ENCODE measurements at regions not wholly inside any gene's neighbourhood (a gene's known extent, or its start where the extent isn't known, plus 50 kb on each side); places are given as distances from the start of the nearest gene placed in this dataset.
A peak's percentile ranks its signal among the peaks of the same experiment; 100 is the strongest.

DNA sequence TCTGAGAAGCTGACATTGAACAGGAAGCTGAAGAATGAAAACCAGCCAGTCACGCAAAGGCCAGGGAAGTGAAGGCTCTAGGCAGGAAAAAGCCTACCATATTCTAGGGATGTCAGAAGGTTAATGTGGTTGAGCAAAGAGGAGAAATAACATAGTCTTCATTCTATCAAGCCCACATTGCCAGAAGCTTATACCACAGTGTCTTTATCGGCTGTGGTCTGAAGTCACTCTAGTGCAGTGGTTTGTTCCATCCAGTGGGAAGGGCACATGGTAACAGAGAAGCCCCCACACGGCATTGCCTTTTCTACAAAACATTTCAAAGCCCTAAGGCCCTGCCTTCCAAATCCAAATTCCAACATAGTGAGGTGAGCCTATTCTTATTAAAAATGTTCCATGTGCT lies 311.3 kb downstream of the TNS1 start:
- intact Hi-C loops (cut with DNase I; ENCODE audit: low total_unique reads): no loop called here
- Histone ChIP-seq H3K27ac (peak overlapping the region in 4 of 5 donors; percentile 38 to 66 (median 54)), H3K27me3 (no peaks in the 10 kb centered on the region), H3K36me3 (no peaks in the 10 kb centered on the region), H3K4me1 (peaks cover 0 to 36% (median 10%) of the 10 kb centered on the region in 4 donors), H3K4me3 (no peak overlapping the region), H3K9me3 (no peaks in the 10 kb centered on the region)
- WGBS, 5 donors: 88 to 96% (median 94%) methylated on average over 3 of the region's 3 CpGs
- DNase-seq: no peak
- TF ChIP-seq POLR2AphosphoS5 (IDR thresholded peaks at IDR 0.05) (no peak), EP300 (IDR thresholded peaks at IDR 0.05) (no peak), POLR2A (IDR thresholded peaks at IDR 0.05) (no peak)
- TF ChIP-seq, protein P1, sequence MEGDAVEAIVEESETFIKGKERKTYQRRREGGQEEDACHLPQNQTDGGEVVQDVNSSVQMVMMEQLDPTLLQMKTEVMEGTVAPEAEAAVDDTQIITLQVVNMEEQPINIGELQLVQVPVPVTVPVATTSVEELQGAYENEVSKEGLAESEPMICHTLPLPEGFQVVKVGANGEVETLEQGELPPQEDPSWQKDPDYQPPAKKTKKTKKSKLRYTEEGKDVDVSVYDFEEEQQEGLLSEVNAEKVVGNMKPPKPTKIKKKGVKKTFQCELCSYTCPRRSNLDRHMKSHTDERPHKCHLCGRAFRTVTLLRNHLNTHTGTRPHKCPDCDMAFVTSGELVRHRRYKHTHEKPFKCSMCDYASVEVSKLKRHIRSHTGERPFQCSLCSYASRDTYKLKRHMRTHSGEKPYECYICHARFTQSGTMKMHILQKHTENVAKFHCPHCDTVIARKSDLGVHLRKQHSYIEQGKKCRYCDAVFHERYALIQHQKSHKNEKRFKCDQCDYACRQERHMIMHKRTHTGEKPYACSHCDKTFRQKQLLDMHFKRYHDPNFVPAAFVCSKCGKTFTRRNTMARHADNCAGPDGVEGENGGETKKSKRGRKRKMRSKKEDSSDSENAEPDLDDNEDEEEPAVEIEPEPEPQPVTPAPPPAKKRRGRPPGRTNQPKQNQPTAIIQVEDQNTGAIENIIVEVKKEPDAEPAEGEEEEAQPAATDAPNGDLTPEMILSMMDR (IDR thresholded peaks at IDR 0.05): no peak

DNA sequence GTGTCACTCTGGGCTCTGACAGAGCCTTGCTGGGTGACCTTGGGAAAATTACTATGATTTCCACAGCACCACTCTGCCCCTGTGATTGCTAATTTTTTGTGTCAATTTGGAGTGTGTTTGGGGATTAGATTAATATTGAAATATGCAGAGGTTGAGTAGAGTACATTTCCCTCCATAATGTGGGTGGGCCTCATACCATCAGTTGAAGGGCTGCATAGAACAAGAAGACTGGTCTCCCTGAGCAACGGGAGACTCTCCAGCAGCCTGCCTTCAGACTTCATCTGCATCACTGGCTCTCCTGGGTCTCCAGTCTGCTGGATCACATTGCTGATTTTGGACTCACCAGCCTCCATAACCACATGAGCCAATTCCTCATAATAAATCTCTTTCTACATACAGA lies 313.7 kb downstream of the TNS1 start:
- Histone ChIP-seq H3K4me3 (no peak overlapping the region), H3K36me3 (no peaks in the 10 kb centered on the region), H3K4me1 (peaks cover 0 to 49% (median 14%) of the 10 kb centered on the region in 4 donors), H3K27me3 (no peaks in the 10 kb centered on the region), H3K27ac (peak overlapping the region in 4 of 5 donors; percentile 67 to 81 (median 72)), H3K9me3 (no peaks in the 10 kb centered on the region)
- TF ChIP-seq POLR2A (IDR thresholded peaks at IDR 0.05) (no peak), EP300 (IDR thresholded peaks at IDR 0.05) (no peak), POLR2AphosphoS5 (IDR thresholded peaks at IDR 0.05) (no peak)
- TF ChIP-seq, protein P1 (IDR thresholded peaks at IDR 0.05): no peak
- 75 to 92% (median 90%) methylated on average over 1 of the region's 1 CpG for WGBS, 5 donors
- no peak for DNase-seq
- intact Hi-C loops (cut with DNase I; ENCODE audit: low total_unique reads): no loop called here

DNA sequence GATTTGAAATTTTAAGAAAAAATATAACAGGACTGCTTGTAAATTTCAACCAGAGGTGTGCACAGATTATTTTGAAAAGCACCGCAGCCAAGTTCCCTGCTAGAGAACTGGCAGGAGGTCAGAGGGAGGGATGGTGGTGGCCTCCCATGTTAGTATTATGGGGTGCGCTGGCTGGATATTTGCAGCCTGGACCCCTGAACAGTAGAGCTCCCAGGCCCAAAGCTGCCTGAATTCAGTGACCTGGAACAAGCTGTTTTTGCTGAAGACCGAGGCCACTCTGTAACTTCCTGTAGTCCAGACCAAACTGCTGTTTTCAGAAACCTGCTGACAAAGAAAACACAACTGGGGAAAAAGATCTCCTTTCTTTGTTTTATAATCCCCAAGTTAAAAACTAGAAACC lies 314.3 kb downstream of the TNS1 start:
- no peaks in the 10 kb centered on the region for H3K9me3 ChIP-seq
- TF ChIP-seq EP300 (IDR thresholded peaks at IDR 0.05) (no peak), POLR2A (IDR thresholded peaks at IDR 0.05) (no peak), POLR2AphosphoS5 (IDR thresholded peaks at IDR 0.05) (no peak)
- TF ChIP-seq, protein P1 (IDR thresholded peaks at IDR 0.05): no peak
- no peak overlapping the region for H3K4me3 ChIP-seq
- H3K4me1 ChIP-seq: peaks cover 0 to 49% (median 14%) of the 10 kb centered on the region in 4 donors
- H3K36me3 ChIP-seq: no peaks in the 10 kb centered on the region
- DNase-seq: no peak
- H3K27ac ChIP-seq: peak overlapping the region; percentile 67 to 81 (median 71)
- H3K27me3 ChIP-seq: no peaks in the 10 kb centered on the region
- WGBS, 5 donors: 77 to 86% (median 79%) methylated on average over 3 of the region's 3 CpGs
- intact Hi-C loops (cut with DNase I; ENCODE audit: low total_unique reads): no loop called here

DNA sequence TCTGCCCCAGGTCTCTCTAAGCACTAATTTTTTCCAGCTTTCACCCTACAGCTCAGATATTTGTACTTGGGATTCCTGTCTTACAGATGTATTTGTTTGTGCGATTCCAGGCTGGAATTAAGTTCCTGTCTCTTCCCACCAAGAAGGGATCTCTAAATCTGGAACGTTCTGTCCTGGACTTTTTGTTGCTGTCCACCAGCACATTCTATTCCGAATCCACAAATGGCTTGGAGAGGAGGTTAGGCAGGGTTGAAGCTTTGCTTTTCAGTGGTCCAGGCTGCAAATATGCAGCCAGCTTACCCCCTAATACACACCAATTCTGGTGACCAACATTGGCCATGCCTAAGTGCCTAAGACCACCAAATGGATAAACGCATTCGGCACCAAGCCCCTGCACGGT lies 315.0 kb downstream of the TNS1 start:
- Histone ChIP-seq H3K4me1 (peaks cover 0 to 46% (median 14%) of the 10 kb centered on the region in 4 donors), H3K9me3 (no peaks in the 10 kb centered on the region), H3K27me3 (no peaks in the 10 kb centered on the region), H3K36me3 (no peaks in the 10 kb centered on the region), H3K4me3 (no peak overlapping the region), H3K27ac (peak overlapping the region; percentile 30 to 81 (median 71))
- TF ChIP-seq, protein P1 (IDR thresholded peaks at IDR 0.05): no peak
- no peak for TF ChIP-seq POLR2A (IDR thresholded peaks at IDR 0.05)
- TF ChIP-seq EP300 (IDR thresholded peaks at IDR 0.05): peak; percentile 93
- peak; percentile 52 to 64 (median 62) for TF ChIP-seq POLR2AphosphoS5 (IDR thresholded peaks at IDR 0.05)
- intact Hi-C loops (cut with DNase I; ENCODE audit: low total_unique reads): no loop called here
- WGBS, 5 donors: 72 to 86% (median 81%) methylated on average over 6 of the region's 6 CpGs
- DNase-seq: no peak
